Breast epithelium (tissue), 4 donors: ENCODE measurements at regions not wholly inside any gene's neighbourhood (a gene's known extent, or its start where the extent isn't known, plus 50 kb on each side); places are given as distances from the start of the nearest gene placed in this dataset.

ENCODE experiments used
- DNase-seq, 2 donors: peaks; one replicate each; pipeline ENCODE4 v3.0.0-alpha.2; 2019; ENCODE audit warnings: low spot score in 2 of 2
- H3K27ac ChIP-seq, 2 donors: fragments of 200-600 bp; sonication (generic) in 1 of 2; one replicate each; pipeline ENCODE4 v1.5.1; 2016 to 2019; ENCODE audit warnings: mild to moderate bottlenecking in 1 of 2
- H3K27me3 ChIP-seq, 2 donors: fragments of 200-600 bp; sonication (generic) in 1 of 2; one replicate each; pipeline versions ENCODE4 v1.5.1 to v1.6.0; 2017 to 2019; ENCODE audit warnings: control low read depth in 1 of 2, mild to moderate bottlenecking in 1 of 2
- H3K36me3 ChIP-seq: fragments of 200-600 bp; one replicate; pipeline ENCODE4 v1.5.1; 2019
- H3K4me1 ChIP-seq, 2 donors: fragments of 200-600 bp; sonication (generic); one replicate each; pipeline ENCODE4 v1.5.1; 2016 to 2019; ENCODE audit warnings: control low read depth in 1 of 2
- H3K4me3 ChIP-seq, 3 donors: fragments of 200-600 bp; sonication (generic); 1 replicate in 2 of 3; 2 replicates in 1 of 3; pipeline ENCODE4 v1.5.1; 2016 to 2019; ENCODE audit warnings: mild to moderate bottlenecking in 3 of 3, moderate library complexity in 2 of 3
- H3K9me3 ChIP-seq, 2 donors: fragments of 200-600 bp; sonication (generic) in 1 of 2; one replicate each; pipeline ENCODE4 v1.5.1; 2016 to 2019; ENCODE audit warnings: control low read depth in 1 of 2
- POLR2A ChIP-seq: fragments of 450-650 bp; IDR thresholded peaks from one replicate; pipeline ENCODE4 v1.6.1; 2016; ENCODE audit warnings: antibody characterized with exemption, mild to moderate bottlenecking, moderate library complexity
- POLR2AphosphoS5 ChIP-seq, 3 donors: sonication (generic); formaldehyde crosslinking; IDR thresholded peaks; one replicate each; pipeline ENCODE4 v1.6.1; 2017; ENCODE audit warnings: antibody characterized with exemption in 3 of 3
- intact Hi-C: fragments of 100-400 bp; cut with DNase I; formaldehyde crosslinking; loops from one replicate; pipeline ENCODE4 v1.15.1; 2023; ENCODE audit warnings: low total_unique reads
- TF ChIP-seq, protein P1 (sequence below), 3 donors: fragments of 450-650 bp; IDR thresholded peaks; one replicate each; pipeline ENCODE4 v1.5.1; 2016 to 2017; ENCODE audit warnings: antibody characterized with exemption in 3 of 3, mild to moderate bottlenecking in 3 of 3, moderate library complexity in 3 of 3

DNA sequence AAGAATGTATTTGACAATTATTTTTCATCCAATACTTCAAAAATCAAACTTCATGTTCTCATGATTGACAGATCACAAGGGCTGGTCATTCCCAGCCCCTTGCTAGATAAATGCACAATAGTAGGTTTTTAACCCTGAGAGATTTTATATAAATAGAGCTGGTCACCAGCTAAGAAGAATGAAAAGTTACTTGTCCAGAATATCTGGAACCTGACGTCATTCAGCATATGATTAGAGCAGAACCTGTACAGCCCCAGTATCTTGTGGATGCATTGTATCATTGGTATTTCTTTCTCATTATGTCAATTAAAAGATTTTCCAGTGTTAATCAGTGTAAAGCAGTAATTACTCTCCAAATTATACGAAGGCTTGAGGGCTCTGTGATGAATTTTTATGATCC, 202.8 kb upstream of the RND3 start:
- intact Hi-C loops, result no loop called here
- Histone ChIP-seq H3K4me1 (no peaks in the 10 kb centered on the region), H3K36me3 (no peaks in the 10 kb centered on the region), H3K9me3 (no peaks in the 10 kb centered on the region), H3K4me3 (no peak overlapping the region), H3K27me3 (no peaks in the 10 kb centered on the region), H3K27ac (peak overlapping the region in 1 of 2 donors; percentile 11)
- DNase-seq, result no peak
- TF ChIP-seq POLR2A, result no peak
- no peak for TF ChIP-seq POLR2AphosphoS5 (IDR thresholded peaks at IDR 0.05)
- TF ChIP-seq, protein P1, sequence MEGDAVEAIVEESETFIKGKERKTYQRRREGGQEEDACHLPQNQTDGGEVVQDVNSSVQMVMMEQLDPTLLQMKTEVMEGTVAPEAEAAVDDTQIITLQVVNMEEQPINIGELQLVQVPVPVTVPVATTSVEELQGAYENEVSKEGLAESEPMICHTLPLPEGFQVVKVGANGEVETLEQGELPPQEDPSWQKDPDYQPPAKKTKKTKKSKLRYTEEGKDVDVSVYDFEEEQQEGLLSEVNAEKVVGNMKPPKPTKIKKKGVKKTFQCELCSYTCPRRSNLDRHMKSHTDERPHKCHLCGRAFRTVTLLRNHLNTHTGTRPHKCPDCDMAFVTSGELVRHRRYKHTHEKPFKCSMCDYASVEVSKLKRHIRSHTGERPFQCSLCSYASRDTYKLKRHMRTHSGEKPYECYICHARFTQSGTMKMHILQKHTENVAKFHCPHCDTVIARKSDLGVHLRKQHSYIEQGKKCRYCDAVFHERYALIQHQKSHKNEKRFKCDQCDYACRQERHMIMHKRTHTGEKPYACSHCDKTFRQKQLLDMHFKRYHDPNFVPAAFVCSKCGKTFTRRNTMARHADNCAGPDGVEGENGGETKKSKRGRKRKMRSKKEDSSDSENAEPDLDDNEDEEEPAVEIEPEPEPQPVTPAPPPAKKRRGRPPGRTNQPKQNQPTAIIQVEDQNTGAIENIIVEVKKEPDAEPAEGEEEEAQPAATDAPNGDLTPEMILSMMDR (IDR thresholded peaks at IDR 0.05), result no peak

DNA sequence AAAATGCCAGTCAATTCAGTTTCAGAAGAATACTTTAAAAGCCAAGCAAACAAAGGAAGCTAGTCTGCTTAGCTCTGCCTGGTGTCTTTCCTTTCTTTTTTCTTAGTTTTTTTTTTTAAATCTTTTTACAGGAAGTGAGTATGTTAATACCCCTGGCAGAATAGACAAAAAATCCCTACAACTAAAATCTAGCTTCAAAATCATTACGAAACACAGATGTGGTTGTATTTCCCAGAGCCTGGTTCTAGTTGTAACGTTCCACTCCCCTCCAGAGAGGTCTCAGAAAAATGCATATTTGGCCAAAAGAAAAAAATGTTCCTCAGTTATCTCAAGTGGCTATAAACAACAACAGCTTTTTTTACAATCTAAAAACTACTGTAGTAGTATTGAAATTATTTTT, 202.1 kb upstream of the RND3 start:
- no peak for DNase-seq
- no peaks in the 10 kb centered on the region for H3K9me3 ChIP-seq
- no peaks in the 10 kb centered on the region for H3K4me1 ChIP-seq
- H3K27ac ChIP-seq, result peak overlapping the region in 1 of 2 donors; percentile 55
- H3K27me3 ChIP-seq, result no peaks in the 10 kb centered on the region
- TF ChIP-seq POLR2AphosphoS5 (IDR thresholded peaks at IDR 0.05) (no peak), POLR2A (no peak)
- intact Hi-C loops, result no loop called here
- H3K4me3 ChIP-seq, result no peak overlapping the region
- no peaks in the 10 kb centered on the region for H3K36me3 ChIP-seq

DNA sequence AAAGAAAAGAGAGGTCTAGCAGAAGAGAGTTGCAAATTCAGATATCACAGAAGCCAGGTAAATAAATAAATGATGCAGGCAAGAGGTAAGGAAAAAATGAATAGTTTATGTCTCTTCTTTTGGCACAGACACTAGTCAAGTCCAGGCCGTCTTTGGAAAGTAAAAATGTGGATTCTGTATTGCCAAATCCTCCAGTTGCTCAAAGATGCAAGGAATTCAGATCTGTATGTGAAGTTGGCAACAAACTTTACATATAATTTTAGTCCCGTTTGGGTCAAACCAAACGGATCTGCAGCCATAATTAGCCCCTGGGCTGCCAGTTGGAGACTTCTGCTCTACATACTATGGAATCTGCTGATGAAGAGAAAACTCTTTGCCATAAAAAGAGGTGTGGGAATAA, 200.5 kb upstream of the RND3 start:
- no peaks in the 10 kb centered on the region for H3K4me1 ChIP-seq
- TF ChIP-seq POLR2A, result no peak
- TF ChIP-seq, protein P1 (IDR thresholded peaks at IDR 0.05), result no peak
- no peak for TF ChIP-seq POLR2AphosphoS5 (IDR thresholded peaks at IDR 0.05)
- H3K36me3 ChIP-seq, result no peaks in the 10 kb centered on the region
- H3K9me3 ChIP-seq, result no peaks in the 10 kb centered on the region
- H3K4me3 ChIP-seq, result no peak overlapping the region
- intact Hi-C loops, result no loop called here
- no peak for DNase-seq
- no peak overlapping the region for H3K27ac ChIP-seq
- no peaks in the 10 kb centered on the region for H3K27me3 ChIP-seq

DNA sequence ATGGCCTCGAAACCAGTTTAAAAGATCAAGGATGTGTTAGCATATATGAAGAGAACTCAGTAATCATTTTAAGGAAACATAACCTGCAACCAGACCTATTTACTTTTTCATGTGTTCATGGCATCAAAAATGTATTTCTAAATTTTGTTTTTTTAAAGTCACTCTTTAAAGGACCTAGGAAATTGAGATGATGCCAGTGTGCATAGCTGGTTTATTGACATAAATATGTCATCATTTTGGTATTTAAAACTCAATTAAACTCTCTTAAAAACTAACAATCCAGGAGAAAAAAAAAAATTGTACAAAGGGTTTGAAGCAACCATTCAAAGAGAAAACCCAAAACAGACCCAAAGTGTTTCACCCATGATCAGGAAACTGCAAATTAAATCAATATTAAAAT, 198.9 kb upstream of the RND3 start:
- no peak overlapping the region for H3K27ac ChIP-seq
- no peaks in the 10 kb centered on the region for H3K36me3 ChIP-seq
- no peaks in the 10 kb centered on the region for H3K4me1 ChIP-seq
- DNase-seq, result no peak
- H3K9me3 ChIP-seq, result no peaks in the 10 kb centered on the region
- TF ChIP-seq, protein P1 (IDR thresholded peaks at IDR 0.05), result no peak
- TF ChIP-seq POLR2A, result no peak
- no peak for TF ChIP-seq POLR2AphosphoS5 (IDR thresholded peaks at IDR 0.05)
- no peaks in the 10 kb centered on the region for H3K27me3 ChIP-seq
- intact Hi-C loops, result no loop called here
- no peak overlapping the region for H3K4me3 ChIP-seq

DNA sequence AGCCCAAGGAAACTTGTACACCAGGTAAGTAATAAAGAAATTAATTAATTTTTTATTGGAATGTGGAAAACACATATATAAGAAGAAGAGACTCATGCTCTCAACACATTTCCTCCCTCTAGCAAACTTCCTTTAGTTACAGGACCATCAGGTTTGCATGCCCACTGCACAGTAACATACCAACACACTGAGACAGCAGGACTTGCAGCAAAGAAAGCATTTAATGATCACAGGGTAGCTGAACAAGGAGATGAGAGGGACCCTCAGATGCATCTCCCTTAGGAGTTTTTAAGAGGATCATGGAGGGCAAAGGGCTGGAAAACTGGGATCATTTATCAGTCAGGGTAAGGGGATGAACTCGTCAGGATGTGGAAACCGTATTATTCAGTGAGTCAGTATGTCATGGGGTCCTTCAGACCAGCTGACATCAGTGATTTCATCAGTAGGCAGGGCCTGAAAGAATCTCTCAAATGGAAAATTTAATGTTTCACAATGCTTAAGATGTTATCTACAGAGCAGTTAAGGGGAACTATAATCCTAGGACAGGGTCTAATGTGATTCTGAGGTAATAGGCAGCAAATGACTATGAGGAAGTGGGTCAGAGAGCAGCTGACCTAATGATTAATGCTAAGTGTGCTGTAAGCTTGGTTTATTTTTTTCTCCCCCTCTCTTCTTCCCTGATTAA, 193.8 kb upstream of the RND3 start:
- Histone ChIP-seq H3K4me3 (no peak overlapping the region), H3K27me3 (no peaks in the 10 kb centered on the region), H3K9me3 (no peaks in the 10 kb centered on the region), H3K36me3 (no peaks in the 10 kb centered on the region), H3K27ac (peak overlapping the region in 1 of 2 donors; percentile 62), H3K4me1 (no peaks in the 10 kb centered on the region)
- TF ChIP-seq POLR2AphosphoS5 (IDR thresholded peaks at IDR 0.05), result no peak
- TF ChIP-seq, protein P1 (IDR thresholded peaks at IDR 0.05), result no peak
- TF ChIP-seq POLR2A, result no peak
- intact Hi-C loops, result no loop called here
- no peak for DNase-seq
